GM23338 (cell line): ENCODE measurements at regions not wholly inside any gene's neighbourhood (a gene's known extent, or its start where the extent isn't known, plus 50 kb on each side); places are given as distances from the start of the nearest gene placed in this dataset.

ENCODE experiments used
- CREB1 ChIP-seq: fragments of 250-450 bp; sonication (Bioruptor Pico); IDR thresholded peaks from 2 replicates; pipeline ENCODE4 v1.5.0; 2020; ENCODE audit warnings: low read depth, mild to moderate bottlenecking, moderate library complexity
- EZH2 ChIP-seq: fragments of 200-600 bp; sonication (generic); IDR thresholded peaks from one replicate; pipeline ENCODE4 v1.8.0; 2017; ENCODE audit warnings: antibody characterized with exemption, mild to moderate bottlenecking, low read depth; ENCODE audit not compliant: unreplicated experiment
- EZH2phosphoT487 ChIP-seq: fragments of 200-600 bp; sonication (generic); IDR thresholded peaks from one replicate; pipeline ENCODE4 v1.8.1; 2018; ENCODE audit warnings: antibody characterized with exemption; ENCODE audit not compliant: unreplicated experiment
- JUNB ChIP-seq: IDR thresholded peaks from one replicate; pipeline ENCODE4 v1.6.1; 2016; ENCODE audit warnings: antibody characterized with exemption; ENCODE audit not compliant: unreplicated experiment
- POLR2AphosphoS5 ChIP-seq: IDR thresholded peaks from 2 replicates; pipeline ENCODE4 v1.6.1; 2016; ENCODE audit warnings: antibody characterized with exemption, low read depth
- ZNF331 ChIP-seq: fragments of 250-450 bp; sonication (Bioruptor Pico); IDR thresholded peaks from 2 replicates; pipeline ENCODE4 v1.5.0; 2020; ENCODE audit warnings: low read depth, mild to moderate bottlenecking, moderate library complexity
- TF ChIP-seq, protein P1 (sequence below), 2 experiments: fragments of 200-600 bp in 1 of 2; sonication (generic) in 1 of 2; conservative IDR thresholded peaks; 2 replicates each; pipeline versions ENCODE4 v1.5.1 to v1.6.1; 2016 to 2017; ENCODE audit warnings: antibody characterized with exemption in 2 of 2, low read depth in 2 of 2, mild to moderate bottlenecking in 2 of 2, moderate library complexity in 1 of 2

DNA sequence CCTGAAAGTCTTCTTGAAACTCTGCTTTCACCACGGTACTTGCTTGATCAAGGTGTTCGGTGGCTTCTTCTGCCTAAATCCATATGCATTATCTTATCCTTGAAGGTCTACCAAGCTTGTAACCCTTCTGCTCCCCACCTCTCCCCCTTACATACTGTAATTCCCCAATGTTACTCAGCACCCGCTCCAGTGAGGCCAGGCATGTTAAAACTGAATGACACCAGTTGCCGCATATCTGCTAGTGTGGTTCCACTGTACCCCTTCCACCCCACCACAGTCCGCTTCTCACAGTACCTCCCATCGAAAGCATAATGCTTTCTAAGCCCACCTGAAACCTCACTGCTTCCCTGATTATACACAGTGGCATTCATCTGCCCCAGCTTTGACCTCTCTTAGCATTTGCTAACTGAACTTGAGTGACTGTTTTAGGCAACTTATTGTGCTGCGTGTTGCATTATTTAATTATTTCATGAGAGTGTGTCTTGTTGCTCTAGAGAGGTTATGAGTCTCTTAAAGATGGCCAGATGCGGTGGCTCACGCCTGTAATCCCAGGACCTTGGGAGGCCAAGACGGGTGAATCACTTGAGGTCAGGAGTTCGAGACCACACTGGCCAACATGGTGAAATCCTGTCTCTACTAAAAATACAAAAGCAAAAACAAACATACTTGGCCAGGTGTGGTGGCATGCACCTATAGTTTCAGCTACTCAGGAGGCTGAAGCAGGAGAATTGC, 87.6 kb upstream of the MBNL2 start:
- TF ChIP-seq, protein P1, sequence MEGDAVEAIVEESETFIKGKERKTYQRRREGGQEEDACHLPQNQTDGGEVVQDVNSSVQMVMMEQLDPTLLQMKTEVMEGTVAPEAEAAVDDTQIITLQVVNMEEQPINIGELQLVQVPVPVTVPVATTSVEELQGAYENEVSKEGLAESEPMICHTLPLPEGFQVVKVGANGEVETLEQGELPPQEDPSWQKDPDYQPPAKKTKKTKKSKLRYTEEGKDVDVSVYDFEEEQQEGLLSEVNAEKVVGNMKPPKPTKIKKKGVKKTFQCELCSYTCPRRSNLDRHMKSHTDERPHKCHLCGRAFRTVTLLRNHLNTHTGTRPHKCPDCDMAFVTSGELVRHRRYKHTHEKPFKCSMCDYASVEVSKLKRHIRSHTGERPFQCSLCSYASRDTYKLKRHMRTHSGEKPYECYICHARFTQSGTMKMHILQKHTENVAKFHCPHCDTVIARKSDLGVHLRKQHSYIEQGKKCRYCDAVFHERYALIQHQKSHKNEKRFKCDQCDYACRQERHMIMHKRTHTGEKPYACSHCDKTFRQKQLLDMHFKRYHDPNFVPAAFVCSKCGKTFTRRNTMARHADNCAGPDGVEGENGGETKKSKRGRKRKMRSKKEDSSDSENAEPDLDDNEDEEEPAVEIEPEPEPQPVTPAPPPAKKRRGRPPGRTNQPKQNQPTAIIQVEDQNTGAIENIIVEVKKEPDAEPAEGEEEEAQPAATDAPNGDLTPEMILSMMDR (conservative IDR thresholded peaks at IDR 0.05; ENCODE audit: low read depth in 2 of 2): no peak
- no peak for TF ChIP-seq JUNB
- TF ChIP-seq EZH2: no peak
- no peak for TF ChIP-seq EZH2phosphoT487
- TF ChIP-seq POLR2AphosphoS5: no peak
- no peak for TF ChIP-seq CREB1
- TF ChIP-seq ZNF331 (CRISPR knock-in tag): no peak
